ENCODE measurements at regions not wholly inside any gene's neighbourhood (a gene's known extent, or its start where the extent isn't known, plus 50 kb on each side); places are given as distances from the start of the nearest gene placed in this dataset.

GRCh38 chr10:20972925-20973324 is 75.8 kb upstream of the NEBL start:
- Histone ChIP-seq H3K9me3 (ENCODE audit: control insufficient read depth, low read depth, low read length) (no peaks in the 10 kb centered on the region), H3K79me2 (ENCODE audit: control insufficient read depth, insufficient read depth, low read length) (no peaks in the 10 kb centered on the region), H4K20me1 (ENCODE audit: control insufficient read depth, extremely low read depth, insufficient read depth, low read length) (no peaks in the 10 kb centered on the region), H3K9ac (ENCODE audit: control insufficient read depth, extremely low read depth, insufficient read depth, low read length) (no peak overlapping the region), H3K4me1 (ENCODE audit: control insufficient read depth, extremely low read depth, insufficient read depth, low read length) (no peaks in the 10 kb centered on the region), H3K4me3 (ENCODE audit: control insufficient read depth in 2 of 3, extremely low read depth in 1 of 3, insufficient read depth in 2 of 3, low read depth in 1 of 3, low read length in 3 of 3) (no peak overlapping the region), H2AFZ (ENCODE audit: control insufficient read depth, low read length) (no peak overlapping the region), H3K27me3 (ENCODE audit: control insufficient read depth, extremely low read depth, insufficient read depth, low read length) (no peaks in the 10 kb centered on the region), H3K4me2 (ENCODE audit: control insufficient read depth, extremely low read depth, insufficient read depth, low read depth, low read length) (no peak overlapping the region), H3K36me3 (ENCODE audit: control insufficient read depth in 2 of 2, extremely low read depth in 1 of 2, insufficient read depth in 2 of 2, low read length in 2 of 2) (no peaks in the 10 kb centered on the region), H3K9me1 (ENCODE audit: control insufficient read depth, extremely low read depth, insufficient read depth, low read length) (no peaks in the 10 kb centered on the region), H3K27ac (ENCODE audit: control insufficient read depth, insufficient read depth, low read length) (no peak overlapping the region)
- dilution Hi-C loops (cut with MboI; ENCODE audit: extremely low pct_ligation_motif_present, low sequenced_read_pairs): no loop called here
- DNase-seq (ENCODE audit: low read depth, low spot score) (no peak), FAIRE-seq (no peak)
- TF ChIP-seq EZH2 (IDR thresholded peaks at IDR 0.05; ENCODE audit: low read length): no peak
- TF ChIP-seq, protein P1, sequence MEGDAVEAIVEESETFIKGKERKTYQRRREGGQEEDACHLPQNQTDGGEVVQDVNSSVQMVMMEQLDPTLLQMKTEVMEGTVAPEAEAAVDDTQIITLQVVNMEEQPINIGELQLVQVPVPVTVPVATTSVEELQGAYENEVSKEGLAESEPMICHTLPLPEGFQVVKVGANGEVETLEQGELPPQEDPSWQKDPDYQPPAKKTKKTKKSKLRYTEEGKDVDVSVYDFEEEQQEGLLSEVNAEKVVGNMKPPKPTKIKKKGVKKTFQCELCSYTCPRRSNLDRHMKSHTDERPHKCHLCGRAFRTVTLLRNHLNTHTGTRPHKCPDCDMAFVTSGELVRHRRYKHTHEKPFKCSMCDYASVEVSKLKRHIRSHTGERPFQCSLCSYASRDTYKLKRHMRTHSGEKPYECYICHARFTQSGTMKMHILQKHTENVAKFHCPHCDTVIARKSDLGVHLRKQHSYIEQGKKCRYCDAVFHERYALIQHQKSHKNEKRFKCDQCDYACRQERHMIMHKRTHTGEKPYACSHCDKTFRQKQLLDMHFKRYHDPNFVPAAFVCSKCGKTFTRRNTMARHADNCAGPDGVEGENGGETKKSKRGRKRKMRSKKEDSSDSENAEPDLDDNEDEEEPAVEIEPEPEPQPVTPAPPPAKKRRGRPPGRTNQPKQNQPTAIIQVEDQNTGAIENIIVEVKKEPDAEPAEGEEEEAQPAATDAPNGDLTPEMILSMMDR (optimal IDR thresholded peaks at IDR 0.05 in 1 of 3, IDR thresholded peaks at IDR 0.05 in 1 of 3, conservative IDR thresholded peaks at IDR 0.05 in 1 of 3; ENCODE audit: extremely low read depth in 1 of 3, insufficient read depth in 2 of 3, low read length in 3 of 3): no peak

- Histone ChIP-seq H3K27me3 (ENCODE audit: control insufficient read depth, extremely low read depth, insufficient read depth, low read length) (no peaks in the 10 kb centered on the region), H3K79me2 (ENCODE audit: control insufficient read depth, insufficient read depth, low read length) (no peaks in the 10 kb centered on the region), H2AFZ (ENCODE audit: control insufficient read depth, low read length) (no peak overlapping the region), H3K9me3 (ENCODE audit: control insufficient read depth, low read depth, low read length) (no peaks in the 10 kb centered on the region), H4K20me1 (ENCODE audit: control insufficient read depth, extremely low read depth, insufficient read depth, low read length) (no peaks in the 10 kb centered on the region), H3K9ac (ENCODE audit: control insufficient read depth, extremely low read depth, insufficient read depth, low read length) (no peak overlapping the region), H3K4me2 (ENCODE audit: control insufficient read depth, extremely low read depth, insufficient read depth, low read depth, low read length) (no peak overlapping the region), H3K36me3 (ENCODE audit: control insufficient read depth in 2 of 2, extremely low read depth in 1 of 2, insufficient read depth in 2 of 2, low read length in 2 of 2) (no peaks in the 10 kb centered on the region), H3K4me3 (ENCODE audit: control insufficient read depth in 2 of 3, extremely low read depth in 1 of 3, insufficient read depth in 2 of 3, low read depth in 1 of 3, low read length in 3 of 3) (no peak overlapping the region), H3K27ac (ENCODE audit: control insufficient read depth, insufficient read depth, low read length) (no peak overlapping the region), H3K9me1 (ENCODE audit: control insufficient read depth, extremely low read depth, insufficient read depth, low read length) (no peaks in the 10 kb centered on the region), H3K4me1 (ENCODE audit: control insufficient read depth, extremely low read depth, insufficient read depth, low read length) (no peaks in the 10 kb centered on the region)
- dilution Hi-C loops (cut with MboI; ENCODE audit: extremely low pct_ligation_motif_present, low sequenced_read_pairs): no loop called here
- no peak for TF ChIP-seq EZH2 (IDR thresholded peaks at IDR 0.05; ENCODE audit: low read length)
- TF ChIP-seq, protein P1 (optimal IDR thresholded peaks at IDR 0.05 in 1 of 3, IDR thresholded peaks at IDR 0.05 in 1 of 3, conservative IDR thresholded peaks at IDR 0.05 in 1 of 3; ENCODE audit: extremely low read depth in 1 of 3, insufficient read depth in 2 of 3, low read length in 3 of 3): no peak
- DNase-seq (ENCODE audit: low read depth, low spot score): no peak
- FAIRE-seq: no peak
Observed at GRCh38 chr10:20971901-20972300, 74.8 kb upstream of the NEBL start.

Data from keratinocyte (primary cell).